ENCODE measurements at regions not wholly inside any gene's neighbourhood (a gene's known extent, or its start where the extent isn't known, plus 50 kb on each side); places are given as distances from the start of the nearest gene placed in this dataset.
"Not testable (repeated sequence)": the region's sequence is repeated elsewhere in the genome, so short reads cannot be mapped to it uniquely, and the experiment has no call there.

DNA sequence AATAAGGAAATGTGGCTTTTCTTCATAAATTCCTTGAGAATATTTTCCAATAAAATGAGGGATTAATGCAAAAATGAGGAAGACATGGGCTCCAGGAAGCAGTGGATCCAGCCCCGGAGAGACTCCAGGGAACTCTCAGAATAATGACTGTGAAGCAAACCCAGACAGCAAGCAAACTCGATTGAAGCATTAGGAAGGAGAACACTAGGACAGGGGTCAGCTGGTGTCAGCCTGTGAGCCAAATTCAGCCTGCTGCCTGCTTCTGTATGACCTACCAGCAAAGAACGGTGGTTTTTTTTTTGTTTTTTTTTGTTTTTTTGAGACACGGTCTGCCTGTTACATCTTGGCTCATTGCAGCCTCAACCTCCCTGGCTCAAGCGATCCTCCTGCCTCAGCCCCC, 133.9 kb upstream of the FOXN2 start:
- in situ Hi-C loops (cut with HindIII; ENCODE audit: low sequenced_read_pairs), result no loop called here

GRCh38 chr2:48183276-48183675, 131.2 kb upstream of the FOXN2 start:
- in situ Hi-C loops (cut with HindIII; ENCODE audit: low sequenced_read_pairs), result no loop called here

DNA sequence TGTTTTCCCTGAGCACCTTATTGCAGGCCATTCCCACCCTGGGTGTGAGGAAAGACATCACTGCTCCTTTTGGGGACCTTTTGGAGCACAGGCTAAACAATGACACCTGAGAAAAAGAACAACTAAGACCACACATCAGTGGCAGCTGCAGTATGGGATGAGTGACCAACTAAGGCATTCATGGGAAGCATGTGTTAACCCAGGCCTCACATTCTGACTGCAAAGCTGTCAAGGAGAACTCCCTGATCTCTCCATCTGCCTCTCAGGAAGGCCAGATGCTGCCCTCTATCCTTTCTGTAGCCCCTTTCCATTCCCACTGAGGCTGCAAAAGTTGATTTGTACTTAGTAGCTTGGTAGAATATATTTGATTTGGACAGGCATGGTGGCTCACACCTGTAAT, 130.5 kb upstream of the FOXN2 start:
- in situ Hi-C loops (cut with HindIII; ENCODE audit: low sequenced_read_pairs), result no loop called here

- in situ Hi-C loops (cut with HindIII; ENCODE audit: low sequenced_read_pairs), result no loop called here
Measured at GRCh38 chr2:48187503-48187902, 127.0 kb upstream of the FOXN2 start.

DNA sequence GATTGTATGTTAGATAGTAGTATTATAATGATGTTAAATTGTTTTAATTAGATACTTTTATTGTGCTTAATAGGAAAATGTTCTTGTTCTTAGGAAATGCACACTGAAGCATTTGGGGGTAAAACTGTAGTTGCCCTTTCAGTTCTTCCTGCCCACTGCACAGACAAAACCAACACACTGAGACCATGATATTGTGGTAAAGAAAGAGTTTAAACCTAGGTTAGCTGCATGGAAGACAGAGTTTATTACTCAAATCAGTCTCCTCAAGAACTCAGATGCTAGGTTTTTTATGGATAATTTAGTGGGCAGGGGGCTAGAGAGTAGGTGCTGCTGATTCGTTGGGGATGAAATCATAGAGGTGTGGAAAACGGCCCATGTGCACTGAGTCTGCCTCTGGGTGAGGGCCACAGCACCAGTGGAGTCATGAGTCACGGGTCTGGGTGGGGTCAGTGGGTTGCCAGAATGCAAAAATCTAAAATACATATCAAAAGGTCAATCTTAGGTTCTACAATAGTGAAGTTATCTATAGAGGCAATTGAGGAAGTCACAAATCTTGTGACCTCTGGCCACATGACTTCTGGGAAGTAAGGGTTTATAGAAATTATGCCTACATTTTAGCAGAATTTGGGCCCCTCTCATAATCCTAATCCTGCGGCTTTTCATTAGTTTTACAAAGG, 124.8 kb upstream of the FOXN2 start:
- in situ Hi-C loops (cut with HindIII; ENCODE audit: low sequenced_read_pairs), result no loop called here

DNA sequence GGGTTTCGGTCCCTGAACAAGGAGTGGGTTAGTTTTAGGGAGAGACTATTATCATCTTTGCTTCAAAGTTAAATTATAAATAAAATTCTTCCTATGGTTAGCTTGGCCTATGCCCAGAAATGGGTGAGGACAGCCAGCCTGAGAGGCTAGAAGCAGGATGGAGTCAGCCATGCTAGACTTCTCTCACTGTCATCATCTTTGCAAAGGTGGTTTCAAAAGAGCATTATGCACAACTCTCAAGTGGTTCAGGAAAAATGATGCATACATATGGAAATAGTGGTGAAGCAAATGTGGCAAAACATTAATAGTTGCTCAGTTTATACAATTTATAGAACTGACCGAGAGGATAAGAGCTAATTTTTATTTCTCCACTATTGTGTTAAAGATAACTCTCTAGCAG, 124.3 kb upstream of the FOXN2 start:
- in situ Hi-C loops (cut with HindIII; ENCODE audit: low sequenced_read_pairs), result no loop called here

GRCh38 chr2:48194641-48195040, 119.8 kb upstream of the FOXN2 start:
- in situ Hi-C loops (cut with HindIII; ENCODE audit: low sequenced_read_pairs), result no loop called here

- in situ Hi-C loops (cut with HindIII; ENCODE audit: low sequenced_read_pairs), result no loop called here
Measured at GRCh38 chr2:48195169-48195568, 119.3 kb upstream of the FOXN2 start.

GRCh38 chr2:48197618-48198017, 116.9 kb upstream of the FOXN2 start:
- in situ Hi-C loops (cut with HindIII; ENCODE audit: low sequenced_read_pairs), result no loop called here

- in situ Hi-C loops (cut with HindIII; ENCODE audit: low sequenced_read_pairs), result no loop called here
Measured at GRCh38 chr2:48198371-48198770, 116.1 kb upstream of the FOXN2 start.

GRCh38 chr2:48199070-48199469, 115.4 kb upstream of the FOXN2 start:
- in situ Hi-C loops (cut with HindIII; ENCODE audit: low sequenced_read_pairs), result no loop called here

- in situ Hi-C loops (cut with HindIII; ENCODE audit: low sequenced_read_pairs), result no loop called here
Measured at GRCh38 chr2:48200620-48201293, 113.7 kb upstream of the FOXN2 start.

- in situ Hi-C loops (cut with HindIII; ENCODE audit: low sequenced_read_pairs), result not testable (repeated sequence)
Measured at GRCh38 chr2:48201435-48201834, 113.0 kb upstream of the FOXN2 start.

DNA sequence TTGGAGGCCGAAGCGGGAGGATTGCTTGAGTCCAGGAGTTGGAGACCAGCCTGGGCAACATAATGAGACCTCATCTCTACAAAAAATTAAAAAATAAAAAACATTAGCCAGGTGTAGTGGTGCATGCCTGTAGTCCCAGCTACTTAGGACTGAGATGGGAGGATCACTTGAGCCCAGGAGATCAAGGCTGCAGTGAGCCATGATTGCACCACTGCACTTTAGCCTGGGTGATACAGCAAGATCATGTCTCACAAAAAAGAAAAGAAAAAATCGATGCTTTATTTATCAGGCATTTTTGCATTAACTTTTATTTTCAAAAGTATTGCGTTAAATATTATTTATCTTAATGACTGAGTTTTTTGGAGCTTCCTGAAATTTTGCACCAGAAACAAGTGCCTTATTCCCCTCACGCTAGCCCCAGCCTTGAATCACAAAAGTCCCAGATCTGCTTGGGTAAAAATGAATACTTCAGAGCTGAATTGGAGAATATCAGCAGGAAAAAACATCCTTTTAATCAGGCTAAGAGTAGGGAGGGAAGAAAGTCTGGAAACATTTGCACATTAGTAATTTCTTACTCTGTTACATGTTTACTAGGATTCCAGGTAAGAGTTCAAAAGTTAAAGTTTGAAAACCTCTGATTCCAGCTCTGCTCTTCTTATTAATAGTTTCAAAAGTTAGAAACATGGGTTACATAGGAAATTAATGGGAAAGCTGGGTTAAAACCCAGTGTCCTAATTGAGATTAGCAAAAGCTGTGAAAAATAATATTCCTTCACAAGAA, 111.4 kb upstream of the FOXN2 start:
- in situ Hi-C loops (cut with HindIII; ENCODE audit: low sequenced_read_pairs), result no loop called here

- in situ Hi-C loops (cut with HindIII; ENCODE audit: low sequenced_read_pairs), result no loop called here
Measured at GRCh38 chr2:48203668-48204067, 110.8 kb upstream of the FOXN2 start.

- in situ Hi-C loops (cut with HindIII; ENCODE audit: low sequenced_read_pairs), result no loop called here
Measured at GRCh38 chr2:48204750-48205136, 109.7 kb upstream of the FOXN2 start.

- in situ Hi-C loops (cut with HindIII; ENCODE audit: low sequenced_read_pairs), result no loop called here
Measured at GRCh38 chr2:48205137-48205798, 109.2 kb upstream of the FOXN2 start.

DNA sequence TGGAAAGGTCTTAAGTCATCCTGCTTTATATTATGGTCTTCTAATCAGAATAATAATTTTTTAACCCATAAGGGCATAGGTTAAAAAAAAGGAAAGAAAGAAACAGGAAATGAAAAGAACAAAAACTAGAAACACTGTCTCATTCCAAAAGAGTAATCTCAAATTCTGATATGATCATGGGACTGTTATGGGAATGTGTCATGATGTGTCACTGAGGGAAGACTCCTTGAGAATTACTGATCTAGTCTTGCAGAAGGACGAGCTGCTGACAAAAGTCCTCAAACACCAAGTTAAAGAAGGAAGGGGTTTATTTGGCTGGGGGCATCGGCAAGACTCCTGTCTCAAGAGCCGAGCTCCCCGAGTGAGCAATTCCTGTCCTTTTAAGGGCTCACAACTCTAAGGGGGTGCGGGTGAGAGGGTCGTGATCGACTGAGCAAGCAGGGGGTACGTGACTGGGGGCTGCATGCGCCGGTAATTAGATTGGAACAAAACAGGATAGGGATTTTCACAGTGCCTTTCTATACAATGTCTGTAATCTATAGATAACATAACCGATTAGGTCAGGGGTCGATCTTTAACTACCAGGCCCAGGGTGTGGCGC, 108.3 kb upstream of the FOXN2 start:
- in situ Hi-C loops (cut with HindIII; ENCODE audit: low sequenced_read_pairs), result not testable (repeated sequence)

GRCh38 chr2:48207201-48207641, 107.3 kb upstream of the FOXN2 start:
- in situ Hi-C loops (cut with HindIII; ENCODE audit: low sequenced_read_pairs), result no loop called here

GRCh38 chr2:48207851-48208250, 106.6 kb upstream of the FOXN2 start:
- in situ Hi-C loops (cut with HindIII; ENCODE audit: low sequenced_read_pairs), result no loop called here

Measured in DLD1 (cell line).